NB4 (cell line): ENCODE measurements at regions not wholly inside any gene's neighbourhood (a gene's known extent, or its start where the extent isn't known, plus 50 kb on each side); places are given as distances from the start of the nearest gene placed in this dataset.

ENCODE experiments used
- DNase-seq: peaks from one replicate; pipeline ENCODE4 v3.0.0; 2010; ENCODE audit warnings: low read depth
- H3K4me3 ChIP-seq: one replicate; pipeline ENCODE4 v1.5.1; 2011; ENCODE audit warnings: mild to moderate bottlenecking, low read depth, low read length, moderate library complexity
- CTCF ChIP-seq: IDR thresholded peaks from one replicate; pipeline ENCODE4 v1.5.1; 2012; ENCODE audit warnings: low read depth, low read length
- MAX ChIP-seq: IDR thresholded peaks from 2 replicates; pipeline ENCODE4 v1.6.1; 2011; ENCODE audit warnings: low read depth, low read length
- MYC ChIP-seq: IDR thresholded peaks from 2 replicates; pipeline ENCODE4 v1.6.1; 2011; ENCODE audit warnings: low read depth, low read length
- POLR2A ChIP-seq: IDR thresholded peaks from 2 replicates; pipeline ENCODE4 v1.6.1; 2011; ENCODE audit warnings: mild to moderate bottlenecking; ENCODE audit not compliant: insufficient read length; ENCODE audit errors: extremely low read depth

- no peak for TF ChIP-seq POLR2A
- DNase-seq: no peak
- H3K4me3 ChIP-seq: no peak overlapping the region
Measured at GRCh38 chr9:38282756-38283155, 109.7 kb upstream of the ALDH1B1 start.

DNA sequence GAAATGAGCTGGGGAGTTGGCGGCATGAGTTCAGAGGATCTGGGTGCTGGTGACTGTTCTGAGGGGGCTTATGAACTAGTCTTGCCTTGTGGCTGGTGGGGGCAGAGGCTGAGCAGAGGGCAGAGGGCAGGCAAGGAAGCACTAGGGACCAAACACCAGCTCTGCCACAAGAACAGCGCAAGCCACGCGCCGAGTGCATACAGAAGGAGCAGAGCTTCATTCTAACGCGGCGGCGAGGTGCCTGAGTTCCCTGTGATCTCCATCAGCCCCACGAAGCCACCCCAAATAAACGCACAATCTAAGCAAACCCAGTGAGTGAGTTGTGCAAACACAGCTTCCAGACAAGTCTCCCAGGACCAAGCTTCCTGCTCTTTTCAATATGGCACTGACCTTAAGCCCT, 110.6 kb upstream of the ALDH1B1 start:
- H3K4me3 ChIP-seq: no peak overlapping the region
- TF ChIP-seq POLR2A (no peak), MAX (no peak), CTCF (no peak), MYC (no peak)
- DNase-seq: no peak

DNA sequence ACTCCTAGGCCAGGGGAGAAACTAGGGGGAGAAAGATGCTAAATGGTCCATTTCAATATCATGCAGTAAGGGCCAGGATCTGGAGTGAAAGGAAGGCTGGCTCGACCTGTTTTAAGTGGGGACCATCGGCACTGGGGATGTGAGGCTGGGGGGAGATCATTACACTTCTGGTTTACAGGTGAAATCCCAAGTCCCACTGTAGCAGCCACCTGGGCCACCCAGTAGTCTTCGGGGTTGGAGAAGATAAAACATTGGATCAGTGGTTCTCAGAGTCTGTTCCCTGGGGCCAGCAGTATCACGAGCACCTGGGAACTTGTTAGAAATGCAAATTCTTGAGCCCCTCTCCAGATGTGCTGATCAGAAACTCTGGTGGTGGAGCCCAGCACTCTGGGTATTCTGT, 111.3 kb upstream of the ALDH1B1 start:
- DNase-seq: no peak
- TF ChIP-seq CTCF: no peak
- no peak for TF ChIP-seq POLR2A
- no peak for TF ChIP-seq MAX
- no peak for TF ChIP-seq MYC

DNA sequence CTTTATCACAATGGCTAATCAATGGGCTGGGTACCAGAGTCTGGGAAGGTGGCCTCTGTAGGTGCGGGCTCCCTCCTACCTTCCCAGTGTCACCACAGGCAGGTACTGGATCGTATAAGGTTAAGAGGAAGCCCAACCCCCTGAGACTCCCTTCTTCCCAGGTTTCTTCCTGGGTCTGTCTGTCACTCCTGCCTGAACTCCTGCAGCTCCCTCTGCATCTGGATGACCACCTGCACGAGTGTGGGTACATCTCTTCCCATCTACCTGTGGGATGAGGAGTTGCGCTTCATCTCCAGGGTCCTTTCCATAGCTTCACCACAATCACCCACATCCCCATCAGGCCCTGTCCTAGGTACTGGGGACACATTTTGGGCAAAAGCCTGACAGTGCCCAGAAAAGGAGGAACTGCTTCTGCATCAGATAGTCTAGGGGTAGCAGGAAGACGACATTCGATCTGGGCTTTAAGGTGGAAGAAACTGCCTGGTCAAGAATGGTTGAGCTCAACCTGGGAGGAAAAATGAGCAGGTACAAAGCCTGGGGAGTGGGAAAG, 112.2 kb upstream of the ALDH1B1 start:
- TF ChIP-seq MYC: no peak
- TF ChIP-seq MAX: no peak
- no peak for TF ChIP-seq POLR2A
- H3K4me3 ChIP-seq: no peak overlapping the region
- DNase-seq: no peak

More for the DNA sequence above, 111.3 kb upstream of the ALDH1B1 start:
- no peak overlapping the region for H3K4me3 ChIP-seq

DNA sequence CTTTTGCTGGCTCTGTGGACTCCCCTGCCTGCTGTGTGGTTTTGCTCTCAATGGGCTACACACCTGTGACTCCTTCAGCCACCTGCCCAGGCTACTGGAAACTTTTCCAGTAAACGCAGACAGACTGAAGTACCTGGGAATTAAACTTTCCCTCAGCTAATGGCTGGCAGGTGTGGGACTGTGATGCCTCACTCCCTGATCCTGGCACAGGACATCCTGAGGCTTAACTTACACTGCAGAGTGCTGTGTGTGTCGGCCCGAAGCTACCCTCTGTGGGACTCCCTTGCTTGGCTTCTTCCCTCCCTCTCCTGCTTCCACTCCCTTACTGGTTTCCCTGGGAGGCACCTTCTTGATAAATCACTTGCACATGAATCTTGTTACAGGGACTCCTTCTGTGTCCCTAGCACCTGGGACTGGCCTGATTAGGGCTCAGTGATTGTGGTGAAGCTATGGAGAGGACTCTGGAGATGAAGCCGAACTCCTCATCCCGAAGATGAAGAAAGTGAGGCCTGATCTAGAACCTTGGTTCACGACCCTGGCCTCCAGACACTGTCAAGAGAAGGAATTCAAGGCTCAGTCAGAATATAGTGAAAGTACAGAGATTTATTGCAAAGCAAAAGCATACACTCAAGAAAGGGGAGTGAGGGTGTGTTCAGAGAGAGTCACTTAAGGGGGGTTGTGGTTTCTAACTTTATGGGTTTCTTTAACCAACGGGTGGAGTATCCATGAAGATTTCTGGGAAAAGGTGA, 113.4 kb upstream of the ALDH1B1 start:
- no peak for DNase-seq
- H3K4me3 ChIP-seq: no peak overlapping the region
- TF ChIP-seq CTCF (no peak), POLR2A (no peak), MAX (no peak), MYC (no peak)

DNA sequence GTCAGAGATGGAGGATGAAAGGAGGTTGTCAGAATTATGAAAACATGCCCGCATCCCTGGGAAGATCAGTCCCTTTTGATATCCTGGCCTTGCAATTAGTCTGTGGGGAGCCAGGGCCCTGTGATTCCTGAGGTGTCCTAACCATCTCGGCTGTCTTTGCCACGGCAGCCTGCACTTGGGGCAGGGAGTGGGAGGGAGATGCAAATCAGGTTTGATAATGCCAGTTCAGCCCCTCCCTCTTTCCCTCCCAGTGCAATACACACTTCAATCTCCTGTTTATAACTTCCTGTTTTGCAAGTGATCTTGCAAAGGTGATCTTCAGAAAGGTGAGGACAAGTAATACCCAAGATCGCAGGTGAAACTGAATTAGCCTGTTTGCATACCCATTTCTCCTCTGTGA, 114.0 kb upstream of the ALDH1B1 start:
- H3K4me3 ChIP-seq: no peak overlapping the region
- TF ChIP-seq POLR2A: no peak
- TF ChIP-seq MYC: no peak
- no peak for TF ChIP-seq CTCF
- TF ChIP-seq MAX: no peak
- no peak for DNase-seq
